Fibroblast of lung (primary cell): ENCODE measurements at regions not wholly inside any gene's neighbourhood (a gene's known extent, or its start where the extent isn't known, plus 50 kb on each side); places are given as distances from the start of the nearest gene placed in this dataset.

ENCODE experiments used
- DNase-seq, 2 donors: peaks; one replicate each; pipeline versions ENCODE4 v3.0.0 to v3.0.0-alpha.2; 2010; ENCODE audit warnings: low read depth in 2 of 2
- H2AFZ ChIP-seq: 2 replicates; pipeline ENCODE4 v1.5.1; 2012; ENCODE audit warnings: low read length, control low read depth, inconsistent platforms
- H3K27ac ChIP-seq: 2 replicates; pipeline ENCODE4 v1.5.1; 2011; ENCODE audit warnings: low read length, control low read depth; ENCODE audit not compliant: insufficient read depth
- H3K27me3 ChIP-seq: 2 replicates; pipeline ENCODE4 v1.5.1; 2011; ENCODE audit warnings: mild to moderate bottlenecking, low read length; ENCODE audit not compliant: control insufficient read depth, insufficient read depth
- H3K36me3 ChIP-seq: 2 replicates; pipeline ENCODE4 v1.5.1; 2011; ENCODE audit warnings: low read length; ENCODE audit not compliant: control insufficient read depth, insufficient read depth
- H3K4me1 ChIP-seq: 2 replicates; pipeline ENCODE4 v1.5.1; 2011; ENCODE audit warnings: low read length; ENCODE audit not compliant: control insufficient read depth, insufficient read depth; ENCODE audit errors: extremely low read depth
- H3K4me2 ChIP-seq: 2 replicates; pipeline ENCODE4 v1.5.1; 2011; ENCODE audit warnings: low read length, control low read depth; ENCODE audit not compliant: insufficient read depth; ENCODE audit errors: extremely low read depth
- H3K4me3 ChIP-seq, 4 experiments: fragments of 200-600 bp in 1 of 4; sonication (generic) in 1 of 4; replicated peaks in 1 of 4; 2 replicates each; pipeline ENCODE4 v1.5.1; 2011 to 2016; ENCODE audit warnings: low read length in 4 of 4, low read depth in 3 of 4, mild to moderate bottlenecking in 3 of 4, control low read depth in 2 of 4, inconsistent platforms in 1 of 4, mixed read lengths in 1 of 4; ENCODE audit not compliant: insufficient read depth in 1 of 4; ENCODE audit errors: control extremely low read depth in 1 of 4
- H3K79me2 ChIP-seq: 2 replicates; pipeline ENCODE4 v1.5.1; 2012; ENCODE audit warnings: mild to moderate bottlenecking, low read length, inconsistent platforms; ENCODE audit not compliant: control insufficient read depth, insufficient read depth
- H3K9ac ChIP-seq: 2 replicates; pipeline ENCODE4 v1.5.1; 2011; ENCODE audit warnings: mild to moderate bottlenecking, low read length, control low read depth; ENCODE audit not compliant: insufficient read depth
- H3K9me3 ChIP-seq: 2 replicates; pipeline ENCODE4 v1.5.1; 2012; ENCODE audit warnings: low read depth, low read length; ENCODE audit not compliant: control insufficient read depth, insufficient read depth
- H4K20me1 ChIP-seq: 2 replicates; pipeline ENCODE4 v1.5.1; 2011; ENCODE audit warnings: low read length; ENCODE audit not compliant: control insufficient read depth, insufficient read depth; ENCODE audit errors: extremely low read depth
- EZH2 ChIP-seq: IDR thresholded peaks from 2 replicates; pipeline ENCODE4 v1.5.1; 2012; ENCODE audit warnings: low read length, control low read depth, mild to moderate bottlenecking; ENCODE audit errors: missing control alignments
- TF ChIP-seq, protein P1 (sequence below), 2 donors: IDR thresholded peaks in 1 of 2; conservative IDR thresholded peaks in 1 of 2; 1 replicate in 1 of 2; 2 replicates in 1 of 2; pipeline ENCODE4 v1.5.1; 2011 to 2012; ENCODE audit warnings: low read length in 2 of 2, control low read depth in 1 of 2, inconsistent platforms in 1 of 2, low read depth in 1 of 2, mild to moderate bottlenecking in 1 of 2

DNA sequence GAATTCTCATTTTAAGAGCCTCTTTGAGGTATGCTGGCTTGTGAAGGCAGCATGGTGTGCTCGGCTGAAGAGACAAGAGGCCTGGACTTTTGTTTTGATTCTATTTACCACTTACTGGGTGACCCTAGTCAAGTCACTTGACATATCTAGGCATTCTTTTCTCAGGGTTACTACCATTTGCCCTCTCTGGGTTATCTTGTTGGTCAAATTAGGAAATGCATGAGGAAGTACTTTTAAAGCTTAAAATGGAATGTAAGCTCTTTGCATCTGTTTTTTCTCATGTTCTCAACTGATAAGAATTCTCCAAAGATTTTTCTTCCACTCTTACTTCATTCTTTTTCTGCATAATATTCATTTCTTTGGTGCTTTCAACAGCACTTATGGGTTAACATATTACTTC is 173.1 kb downstream of the PLK2 start:
- Histone ChIP-seq H3K4me2 (no peak overlapping the region), H2AFZ (no peak overlapping the region), H4K20me1 (no peaks in the 10 kb centered on the region), H3K4me3 (no peak overlapping the region), H3K4me1 (no peaks in the 10 kb centered on the region), H3K9me3 (no peaks in the 10 kb centered on the region), H3K9ac (no peak overlapping the region), H3K36me3 (no peaks in the 10 kb centered on the region), H3K79me2 (no peaks in the 10 kb centered on the region), H3K27ac (no peak overlapping the region), H3K27me3 (no peaks in the 10 kb centered on the region)
- DNase-seq: no peak
- TF ChIP-seq, protein P1, sequence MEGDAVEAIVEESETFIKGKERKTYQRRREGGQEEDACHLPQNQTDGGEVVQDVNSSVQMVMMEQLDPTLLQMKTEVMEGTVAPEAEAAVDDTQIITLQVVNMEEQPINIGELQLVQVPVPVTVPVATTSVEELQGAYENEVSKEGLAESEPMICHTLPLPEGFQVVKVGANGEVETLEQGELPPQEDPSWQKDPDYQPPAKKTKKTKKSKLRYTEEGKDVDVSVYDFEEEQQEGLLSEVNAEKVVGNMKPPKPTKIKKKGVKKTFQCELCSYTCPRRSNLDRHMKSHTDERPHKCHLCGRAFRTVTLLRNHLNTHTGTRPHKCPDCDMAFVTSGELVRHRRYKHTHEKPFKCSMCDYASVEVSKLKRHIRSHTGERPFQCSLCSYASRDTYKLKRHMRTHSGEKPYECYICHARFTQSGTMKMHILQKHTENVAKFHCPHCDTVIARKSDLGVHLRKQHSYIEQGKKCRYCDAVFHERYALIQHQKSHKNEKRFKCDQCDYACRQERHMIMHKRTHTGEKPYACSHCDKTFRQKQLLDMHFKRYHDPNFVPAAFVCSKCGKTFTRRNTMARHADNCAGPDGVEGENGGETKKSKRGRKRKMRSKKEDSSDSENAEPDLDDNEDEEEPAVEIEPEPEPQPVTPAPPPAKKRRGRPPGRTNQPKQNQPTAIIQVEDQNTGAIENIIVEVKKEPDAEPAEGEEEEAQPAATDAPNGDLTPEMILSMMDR (conservative IDR thresholded peaks at IDR 0.05 in 1 of 2, IDR thresholded peaks at IDR 0.05 in 1 of 2; ENCODE audit: low read depth in 1 of 2, low read length in 2 of 2): no peak
- TF ChIP-seq EZH2: no peak

DNA sequence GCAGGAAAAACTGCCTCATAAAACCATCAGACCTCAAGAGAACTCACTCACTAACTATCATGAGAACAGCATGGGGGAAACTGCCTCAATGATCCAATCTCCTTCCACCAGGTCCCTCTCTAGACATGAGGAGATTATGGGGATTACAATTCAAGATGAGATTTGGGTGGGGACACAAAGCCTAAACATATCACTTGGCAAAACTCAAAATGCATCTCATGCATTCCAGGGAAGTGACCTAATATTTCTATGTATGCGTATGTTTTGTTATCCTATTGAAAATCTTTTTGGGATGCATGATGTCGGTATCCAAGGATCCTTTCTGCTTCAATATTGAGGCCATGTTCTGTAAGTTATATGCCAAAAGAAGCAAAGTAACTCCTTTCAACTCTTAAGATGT is 174.0 kb downstream of the PLK2 start:
- no peaks in the 10 kb centered on the region for H3K27me3 ChIP-seq
- TF ChIP-seq, protein P1 (conservative IDR thresholded peaks at IDR 0.05 in 1 of 2, IDR thresholded peaks at IDR 0.05 in 1 of 2; ENCODE audit: low read depth in 1 of 2, low read length in 2 of 2): no peak
- TF ChIP-seq EZH2: no peak
- H4K20me1 ChIP-seq: no peaks in the 10 kb centered on the region
- no peak overlapping the region for H3K9ac ChIP-seq
- no peak overlapping the region for H3K27ac ChIP-seq
- H3K4me1 ChIP-seq: no peaks in the 10 kb centered on the region
- H3K9me3 ChIP-seq: no peaks in the 10 kb centered on the region
- no peak overlapping the region for H2AFZ ChIP-seq
- no peak overlapping the region for H3K4me3 ChIP-seq
- no peaks in the 10 kb centered on the region for H3K36me3 ChIP-seq
- no peak for DNase-seq
- H3K4me2 ChIP-seq: no peak overlapping the region
- H3K79me2 ChIP-seq: no peaks in the 10 kb centered on the region

DNA sequence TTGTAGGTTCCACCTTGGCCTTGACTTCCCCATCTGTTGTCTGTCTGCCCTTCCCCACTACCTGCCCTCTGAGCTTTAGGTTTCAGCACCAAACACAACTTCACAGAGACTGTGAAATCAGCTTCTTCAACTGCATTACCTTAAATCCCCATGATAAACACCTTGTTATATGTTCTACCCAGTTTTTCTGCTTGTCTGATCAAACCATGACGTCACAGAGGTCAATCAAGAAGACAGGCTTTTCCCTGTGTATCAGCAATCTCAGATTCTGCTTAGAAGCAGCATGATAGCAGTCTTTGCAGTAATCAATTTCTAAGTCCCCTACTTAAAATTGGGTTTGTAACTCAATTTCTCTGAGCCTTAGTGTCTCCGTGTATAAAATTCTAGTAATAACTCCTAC is 175.0 kb downstream of the PLK2 start:
- Histone ChIP-seq H4K20me1 (no peaks in the 10 kb centered on the region), H3K79me2 (no peaks in the 10 kb centered on the region), H3K9ac (no peak overlapping the region), H3K4me3 (no peak overlapping the region), H3K36me3 (no peaks in the 10 kb centered on the region), H3K9me3 (no peaks in the 10 kb centered on the region), H3K27me3 (no peaks in the 10 kb centered on the region), H3K4me1 (no peaks in the 10 kb centered on the region), H3K4me2 (no peak overlapping the region), H3K27ac (no peak overlapping the region), H2AFZ (no peak overlapping the region)
- DNase-seq: no peak
- no peak for TF ChIP-seq EZH2
- TF ChIP-seq, protein P1 (conservative IDR thresholded peaks at IDR 0.05 in 1 of 2, IDR thresholded peaks at IDR 0.05 in 1 of 2; ENCODE audit: low read depth in 1 of 2, low read length in 2 of 2): no peak
